OCI-LY3 (cell line): ENCODE measurements at regions not wholly inside any gene's neighbourhood (a gene's known extent, or its start where the extent isn't known, plus 50 kb on each side); places are given as distances from the start of the nearest gene placed in this dataset.

Source experiments
- H2AFZ ChIP-seq: fragments of 200-600, 300-600 bp; shearing (Covaris generic); 2 replicates; pipeline ENCODE4 v1.6.0; 2014; ENCODE audit warnings: antibody characterized with exemption, low read depth, low read length
- H3K27ac ChIP-seq: fragments of 200-600, 300-600 bp; sonication (generic); 2 replicates; pipeline ENCODE4 v1.5.1; 2014; ENCODE audit warnings: mild to moderate bottlenecking, low read length, moderate library complexity, mixed read lengths
- H3K27me3 ChIP-seq: fragments of 200-600, 300-600 bp; sonication (generic); 2 replicates; pipeline ENCODE4 v1.6.1; 2014; ENCODE audit warnings: low read depth, low read length, mixed read lengths
- H3K36me3 ChIP-seq: fragments of 200-600, 300-600 bp; sonication (generic); replicated peaks from 2 replicates; pipeline ENCODE3; 2014; ENCODE audit warnings: low read depth, low read length, mixed read lengths
- H3K4me1 ChIP-seq: fragments of 300-600, 200-600 bp; sonication (generic); 2 replicates; pipeline ENCODE4 v1.6.1; 2014; ENCODE audit warnings: low read length, mixed read lengths
- H3K4me2 ChIP-seq: fragments of 200-600, 300-600 bp; sonication (generic); 2 replicates; pipeline ENCODE4 v1.6.1; 2014; ENCODE audit warnings: low read length, mixed read lengths
- H3K4me3 ChIP-seq: fragments of 300-600, 200-600 bp; sonication (generic); 2 replicates; pipeline ENCODE4 v1.5.1; 2014; ENCODE audit warnings: antibody characterized with exemption, mild to moderate bottlenecking, low read length, moderate library complexity
- H3K79me2 ChIP-seq: fragments of 300-600, 200-600 bp; shearing (Covaris generic); 2 replicates; pipeline ENCODE4 v1.6.1; 2014; ENCODE audit warnings: mild to moderate bottlenecking, low read length, mixed read lengths
- H3K9ac ChIP-seq: fragments of 300-600, 200-600 bp; shearing (Covaris generic); 2 replicates; pipeline ENCODE4 v1.6.0; 2014; ENCODE audit warnings: mild to moderate bottlenecking, low read length, moderate library complexity
- H3K9me3 ChIP-seq: fragments of 200-600, 300-600 bp; shearing (Covaris generic); 2 replicates; pipeline ENCODE4 v1.6.1; 2014; ENCODE audit warnings: low read length, mixed read lengths; ENCODE audit not compliant: insufficient read depth
- H4K20me1 ChIP-seq: fragments of 200-600, 300-600 bp; sonication (generic); 2 replicates; pipeline ENCODE4 v1.6.1; 2016; ENCODE audit warnings: low read length, mixed read lengths; ENCODE audit not compliant: insufficient read depth
- EZH2phosphoT487 ChIP-seq: fragments of 200-600 bp; shearing (Covaris generic); IDR thresholded peaks from 2 replicates; pipeline ENCODE4 v1.6.1; 2018; ENCODE audit warnings: antibody characterized with exemption, mixed run types, low read depth
- TF ChIP-seq, protein P1 (sequence below): fragments of 200-600, 300-600 bp; sonication (generic); IDR thresholded peaks from 2 replicates; pipeline ENCODE4 v1.5.1; 2014; ENCODE audit warnings: antibody characterized with exemption, low read length, low read depth

DNA sequence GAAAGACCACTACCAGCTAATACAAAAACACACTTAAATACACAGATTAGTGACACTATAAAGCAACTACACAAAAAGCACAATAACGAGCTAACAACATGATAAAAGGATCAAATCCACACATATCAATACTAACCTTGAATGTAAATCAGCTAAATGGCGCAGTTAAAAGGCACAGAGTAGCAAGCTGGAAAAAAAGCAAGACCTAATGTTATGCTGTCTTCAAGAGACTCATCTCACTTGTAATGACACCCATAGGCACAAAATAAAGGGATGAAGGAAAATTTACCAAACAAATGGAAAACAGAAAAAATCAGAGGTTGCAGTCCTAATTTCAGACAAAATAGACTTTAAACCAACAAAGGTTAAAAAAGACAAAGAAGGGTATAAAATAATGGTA lies 86.3 kb downstream of the NUS1 start:
- Histone ChIP-seq H3K79me2 (no peaks in the 10 kb centered on the region), H3K4me3 (no peak overlapping the region), H3K9ac (no peak overlapping the region), H3K36me3 (peaks cover 12% of the 10 kb centered on the region), H3K4me2 (no peak overlapping the region), H3K27me3 (no peaks in the 10 kb centered on the region), H2AFZ (no peak overlapping the region), H3K4me1 (0 out of 2 replicates have a peak, but pooled peaks cover 5% of the 10 kb centered on the region), H4K20me1 (no peaks in the 10 kb centered on the region), H3K9me3 (peaks cover 3% of the 10 kb centered on the region; the same call in 1 of the 2 replicates), H3K27ac (no peak overlapping the region)
- TF ChIP-seq EZH2phosphoT487 = no peak
- TF ChIP-seq, protein P1, sequence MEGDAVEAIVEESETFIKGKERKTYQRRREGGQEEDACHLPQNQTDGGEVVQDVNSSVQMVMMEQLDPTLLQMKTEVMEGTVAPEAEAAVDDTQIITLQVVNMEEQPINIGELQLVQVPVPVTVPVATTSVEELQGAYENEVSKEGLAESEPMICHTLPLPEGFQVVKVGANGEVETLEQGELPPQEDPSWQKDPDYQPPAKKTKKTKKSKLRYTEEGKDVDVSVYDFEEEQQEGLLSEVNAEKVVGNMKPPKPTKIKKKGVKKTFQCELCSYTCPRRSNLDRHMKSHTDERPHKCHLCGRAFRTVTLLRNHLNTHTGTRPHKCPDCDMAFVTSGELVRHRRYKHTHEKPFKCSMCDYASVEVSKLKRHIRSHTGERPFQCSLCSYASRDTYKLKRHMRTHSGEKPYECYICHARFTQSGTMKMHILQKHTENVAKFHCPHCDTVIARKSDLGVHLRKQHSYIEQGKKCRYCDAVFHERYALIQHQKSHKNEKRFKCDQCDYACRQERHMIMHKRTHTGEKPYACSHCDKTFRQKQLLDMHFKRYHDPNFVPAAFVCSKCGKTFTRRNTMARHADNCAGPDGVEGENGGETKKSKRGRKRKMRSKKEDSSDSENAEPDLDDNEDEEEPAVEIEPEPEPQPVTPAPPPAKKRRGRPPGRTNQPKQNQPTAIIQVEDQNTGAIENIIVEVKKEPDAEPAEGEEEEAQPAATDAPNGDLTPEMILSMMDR = no peak

DNA sequence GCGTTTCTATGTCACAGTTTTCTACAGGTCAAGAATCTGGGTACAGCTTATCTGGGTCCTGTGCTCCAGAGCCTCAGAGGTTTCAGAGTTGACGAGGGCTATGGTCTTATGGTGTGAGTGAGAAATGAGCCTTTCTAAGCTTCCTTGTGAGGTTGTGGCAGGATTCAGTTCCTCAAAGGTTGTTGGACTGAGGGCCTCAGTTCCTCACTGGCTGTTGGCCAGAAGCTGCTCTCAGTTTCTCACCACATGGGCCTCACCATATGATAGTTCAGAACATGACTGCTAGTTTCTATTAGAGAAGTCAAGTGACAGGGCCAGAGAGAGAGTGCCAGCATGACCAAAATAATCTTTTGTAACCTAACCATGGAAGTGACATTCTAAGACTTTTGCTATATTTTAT lies 96.1 kb downstream of the NUS1 start:
- TF ChIP-seq EZH2phosphoT487 = no peak
- TF ChIP-seq, protein P1 = no peak
- Histone ChIP-seq H3K9ac (peak overlapping the region; percentile 78), H3K36me3 (peaks cover 14% of the 10 kb centered on the region), H3K4me2 (peak overlapping the region; percentile 64), H3K27ac (peak overlapping the region; percentile 99), H3K9me3 (no peaks in the 10 kb centered on the region; the same call in 1 of the 2 replicates), H4K20me1 (no peaks in the 10 kb centered on the region), H3K79me2 (no peaks in the 10 kb centered on the region), H3K27me3 (no peaks in the 10 kb centered on the region), H2AFZ (no peak overlapping the region), H3K4me1 (peaks cover 89% of the 10 kb centered on the region), H3K4me3 (peak overlapping the region; percentile 30)

DNA sequence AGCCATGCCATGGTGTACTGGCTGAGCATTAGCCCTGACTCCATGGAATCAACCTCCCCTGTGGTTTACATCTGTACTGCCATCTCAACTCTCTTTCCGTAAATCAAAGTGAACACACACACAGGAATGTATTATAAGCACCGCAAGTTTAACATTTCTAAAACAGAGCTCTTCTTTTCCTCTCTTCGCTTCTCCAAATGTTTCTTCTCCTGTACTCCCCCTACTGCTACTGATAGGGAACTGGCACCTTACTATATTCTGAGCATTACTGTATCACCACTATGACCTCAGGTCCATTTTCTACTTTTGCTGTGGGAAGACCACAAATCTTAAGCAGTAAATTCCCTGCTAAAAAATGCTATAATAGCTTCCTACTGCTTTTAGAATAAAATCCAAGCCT lies 101.2 kb downstream of the NUS1 start:
- TF ChIP-seq, protein P1 = peak; percentile 55
- no peak for TF ChIP-seq EZH2phosphoT487
- Histone ChIP-seq H3K27me3 (no peaks in the 10 kb centered on the region), H3K79me2 (no peaks in the 10 kb centered on the region), H3K9me3 (no peaks in the 10 kb centered on the region), H3K36me3 (no peaks in the 10 kb centered on the region), H2AFZ (no peak overlapping the region), H4K20me1 (no peaks in the 10 kb centered on the region), H3K4me2 (peak overlapping the region; percentile 86), H3K4me3 (peak overlapping the region; percentile 62), H3K9ac (peak overlapping the region; percentile 86), H3K4me1 (peaks cover 76% of the 10 kb centered on the region), H3K27ac (peak overlapping the region; percentile 99)

DNA sequence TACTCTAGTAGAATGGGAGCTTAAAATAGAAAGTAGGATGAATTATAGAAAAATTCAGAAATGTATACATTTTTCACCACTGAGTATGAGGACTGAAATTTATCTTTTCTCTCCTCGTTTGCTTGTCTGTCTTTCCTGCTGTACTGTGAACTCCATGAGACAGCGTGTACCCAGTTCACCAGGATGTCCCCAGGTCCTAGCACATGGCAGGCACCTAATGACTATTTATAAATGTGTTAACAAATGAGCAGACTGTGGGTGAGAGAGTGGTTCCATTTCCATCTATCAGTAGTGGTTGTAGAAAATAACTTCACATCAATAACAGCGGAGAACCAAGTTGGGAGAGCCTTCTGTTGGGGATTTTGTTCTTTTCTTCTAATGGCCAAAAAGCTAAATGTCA lies 106.3 kb downstream of the NUS1 start:
- H3K4me3 ChIP-seq = no peak overlapping the region
- no peaks in the 10 kb centered on the region for H3K79me2 ChIP-seq
- no peak overlapping the region for H3K4me2 ChIP-seq
- peaks cover 26% of the 10 kb centered on the region for H3K4me1 ChIP-seq
- H2AFZ ChIP-seq = no peak overlapping the region
- TF ChIP-seq EZH2phosphoT487 = no peak
- TF ChIP-seq, protein P1 = no peak
- H4K20me1 ChIP-seq = no peaks in the 10 kb centered on the region
- H3K9me3 ChIP-seq = no peaks in the 10 kb centered on the region
- no peak overlapping the region for H3K27ac ChIP-seq
- H3K36me3 ChIP-seq = no peaks in the 10 kb centered on the region
- no peak overlapping the region for H3K9ac ChIP-seq
- H3K27me3 ChIP-seq = no peaks in the 10 kb centered on the region
